ENCODE measurements at regions not wholly inside any gene's neighbourhood (a gene's known extent, or its start where the extent isn't known, plus 50 kb on each side); places are given as distances from the start of the nearest gene placed in this dataset.
"Not testable (repeated sequence)": the region's sequence is repeated elsewhere in the genome, so short reads cannot be mapped to it uniquely, and the experiment has no call there.

GRCh38 chr12:31906557-31907301, 52.5 kb upstream of the RESF1 start:
- no peak for DNase-seq
- Mint-ChIP-seq H3K4me3 (no peak overlapping the region), H3K27me3 (no peaks in the 10 kb centered on the region), H3K27ac (peak overlapping the region in 1 of 2 donors; percentile 4), H3K36me3 (ENCODE audit: insufficient read depth) (no peaks in the 10 kb centered on the region), H3K4me1 (ENCODE audit: low read depth in 2 of 2) (peaks cover 6 to 16% of the 10 kb centered on the region in 2 donors), H3K9me3 (peaks cover 16 to 30% of the 10 kb centered on the region in 2 donors)
- no peak for ATAC-seq (replicated peaks)

- Mint-ChIP-seq H3K27me3 (no peaks in the 10 kb centered on the region), H3K4me1 (ENCODE audit: low read depth in 2 of 2) (peaks cover 16 to 24% of the 10 kb centered on the region in 2 donors), H3K4me3 (no peak overlapping the region), H3K9me3 (peaks cover 18 to 27% of the 10 kb centered on the region in 2 donors), H3K27ac (no peak overlapping the region), H3K36me3 (ENCODE audit: insufficient read depth) (peaks cover 7% of the 10 kb centered on the region)
- no peak for DNase-seq
- no peak for ATAC-seq (replicated peaks)
Observed at GRCh38 chr12:31903025-31903424, 56.2 kb upstream of the RESF1 start.

GRCh38 chr12:31900271-31900670, 58.9 kb upstream of the RESF1 start:
- Mint-ChIP-seq H3K36me3 (ENCODE audit: insufficient read depth) (peaks cover 25% of the 10 kb centered on the region), H3K9me3 (peaks cover 15 to 19% of the 10 kb centered on the region in 2 donors), H3K27ac (no peak overlapping the region), H3K4me3 (no peak overlapping the region), H3K27me3 (no peaks in the 10 kb centered on the region), H3K4me1 (ENCODE audit: low read depth in 2 of 2) (peaks cover 27 to 36% of the 10 kb centered on the region in 2 donors)
- DNase-seq (no peak), ATAC-seq (replicated peaks) (no peak)

- DNase-seq (no peak), ATAC-seq (replicated peaks) (no peak)
- peaks cover 33 to 46% of the 10 kb centered on the region in 2 donors for H3K4me1 Mint-ChIP-seq (ENCODE audit: low read depth in 2 of 2)
- H3K9me3 Mint-ChIP-seq: peaks cover 15 to 19% of the 10 kb centered on the region in 2 donors
- H3K36me3 Mint-ChIP-seq (ENCODE audit: insufficient read depth): peaks cover 29% of the 10 kb centered on the region
- peak overlapping the region; percentile 82 to 98 for H3K27ac Mint-ChIP-seq
- no peaks in the 10 kb centered on the region for H3K27me3 Mint-ChIP-seq
- H3K4me3 Mint-ChIP-seq: peak overlapping the region; percentile 46 to 84
Observed at GRCh38 chr12:31899109-31899508, 60.1 kb upstream of the RESF1 start.

- ATAC-seq (replicated peaks) (peak; percentile 7), DNase-seq (peak; percentile 35 to 43 (median 41))
- Mint-ChIP-seq H3K36me3 (ENCODE audit: insufficient read depth) (peaks cover 29% of the 10 kb centered on the region), H3K27me3 (no peaks in the 10 kb centered on the region), H3K9me3 (peaks cover 15 to 19% of the 10 kb centered on the region in 2 donors), H3K4me3 (peak overlapping the region; percentile 54 to 84), H3K27ac (peak overlapping the region; percentile 82 to 98), H3K4me1 (ENCODE audit: low read depth in 2 of 2) (peaks cover 36 to 53% of the 10 kb centered on the region in 2 donors)
Observed at GRCh38 chr12:31897781-31898503, 61.3 kb upstream of the RESF1 start.

- H3K4me1 Mint-ChIP-seq (ENCODE audit: low read depth in 2 of 2): peaks cover 38 to 57% of the 10 kb centered on the region in 2 donors
- ATAC-seq (replicated peaks); H3K27me3 Mint-ChIP-seq: not testable (repeated sequence)
- H3K36me3 Mint-ChIP-seq (ENCODE audit: insufficient read depth): peaks cover 34% of the 10 kb centered on the region
- peaks cover 15 to 19% of the 10 kb centered on the region in 2 donors for H3K9me3 Mint-ChIP-seq
- peak overlapping the region; percentile 82 to 98 for H3K27ac Mint-ChIP-seq
- peak in 1 of 3 experiments; percentile 5 for DNase-seq
- peak overlapping the region; percentile 54 to 84 for H3K4me3 Mint-ChIP-seq
Observed at GRCh38 chr12:31897092-31897491, 62.1 kb upstream of the RESF1 start.

GRCh38 chr12:31896514-31897039, 62.6 kb upstream of the RESF1 start:
- Mint-ChIP-seq H3K27ac (peak overlapping the region; percentile 82 to 98), H3K9me3 (peaks cover 15 to 19% of the 10 kb centered on the region in 2 donors), H3K36me3 (ENCODE audit: insufficient read depth) (peaks cover 35% of the 10 kb centered on the region), H3K4me3 (peak overlapping the region; percentile 54 to 84), H3K4me1 (ENCODE audit: low read depth in 2 of 2) (peaks cover 38 to 58% of the 10 kb centered on the region in 2 donors), H3K27me3 (no peaks in the 10 kb centered on the region)
- DNase-seq: peak; percentile 83 to 90 (median 87)
- peak; percentile 96 for ATAC-seq (replicated peaks)

- peak overlapping the region; percentile 54 to 84 for H3K4me3 Mint-ChIP-seq
- ATAC-seq (replicated peaks) (no peak), DNase-seq (no peak)
- peaks cover 41 to 65% of the 10 kb centered on the region in 2 donors for H3K4me1 Mint-ChIP-seq (ENCODE audit: low read depth in 2 of 2)
- H3K36me3 Mint-ChIP-seq (ENCODE audit: insufficient read depth): peaks cover 35% of the 10 kb centered on the region
- H3K27ac Mint-ChIP-seq: peak overlapping the region; percentile 82 to 98
- no peaks in the 10 kb centered on the region for H3K27me3 Mint-ChIP-seq
- peaks cover 15 to 19% of the 10 kb centered on the region in 2 donors for H3K9me3 Mint-ChIP-seq
Observed at GRCh38 chr12:31895449-31896150, 63.6 kb upstream of the RESF1 start.

- Mint-ChIP-seq H3K27me3 (no peaks in the 10 kb centered on the region), H3K4me1 (ENCODE audit: low read depth in 2 of 2) (peaks cover 24 to 53% of the 10 kb centered on the region in 2 donors), H3K9me3 (peaks cover 0 to 4% of the 10 kb centered on the region in 2 donors), H3K27ac (peak overlapping the region; percentile 63 to 69), H3K36me3 (ENCODE audit: insufficient read depth) (peaks cover 24% of the 10 kb centered on the region), H3K4me3 (peak overlapping the region; percentile 41 to 65)
- peak; percentile 97 for ATAC-seq (replicated peaks)
- DNase-seq: peak in 1 of 3 experiments; percentile 14
Observed at GRCh38 chr12:31890295-31891285, 68.6 kb upstream of the RESF1 start.

- Mint-ChIP-seq H3K27ac (peak overlapping the region in 1 of 2 donors; percentile 56), H3K36me3 (ENCODE audit: insufficient read depth) (peaks cover 18% of the 10 kb centered on the region), H3K27me3 (no peaks in the 10 kb centered on the region), H3K9me3 (peaks cover 0 to 5% of the 10 kb centered on the region in 2 donors), H3K4me1 (ENCODE audit: low read depth in 2 of 2) (peaks cover 15 to 30% of the 10 kb centered on the region in 2 donors), H3K4me3 (peak overlapping the region; percentile 3 to 43)
- DNase-seq: no peak
- ATAC-seq (replicated peaks): no peak
Observed at GRCh38 chr12:31887109-31887811, 72.0 kb upstream of the RESF1 start.

GRCh38 chr12:31882682-31883081, 76.5 kb upstream of the RESF1 start:
- H3K36me3 Mint-ChIP-seq (ENCODE audit: insufficient read depth); H3K27ac Mint-ChIP-seq; H3K9me3 Mint-ChIP-seq; DNase-seq; ATAC-seq (replicated peaks); H3K4me3 Mint-ChIP-seq; H3K27me3 Mint-ChIP-seq: not testable (repeated sequence)
- H3K4me1 Mint-ChIP-seq (ENCODE audit: low read depth in 2 of 2): peaks cover 10 to 17% of the 10 kb centered on the region in 2 donors

- Mint-ChIP-seq H3K4me3 (no peak overlapping the region), H3K36me3 (ENCODE audit: insufficient read depth) (peaks cover 6% of the 10 kb centered on the region), H3K27ac (no peak overlapping the region), H3K27me3 (no peaks in the 10 kb centered on the region), H3K4me1 (ENCODE audit: low read depth in 2 of 2) (peaks cover 8% of the 10 kb centered on the region in 2 donors), H3K9me3 (peaks cover 0 to 3% of the 10 kb centered on the region in 2 donors)
- DNase-seq (no peak), ATAC-seq (replicated peaks) (no peak)
Observed at GRCh38 chr12:31880340-31880739, 78.9 kb upstream of the RESF1 start.

Data from effector memory CD8-positive, alpha-beta T cell (primary cell).